Keratinocyte (primary cell): ENCODE measurements at regions not wholly inside any gene's neighbourhood (a gene's known extent, or its start where the extent isn't known, plus 50 kb on each side); places are given as distances from the start of the nearest gene placed in this dataset.

ENCODE experiments used
- CTCF ChIP-seq, 3 experiments: IDR thresholded peaks in 1 of 3; conservative IDR thresholded peaks in 1 of 3; optimal IDR thresholded peaks in 1 of 3; 2 replicates in 2 of 3; 3 replicates in 1 of 3; pipeline versions ENCODE3 to v1.5.1; 2011; ENCODE audit warnings: low read length in 3 of 3, mild to moderate bottlenecking in 3 of 3, moderate library complexity in 2 of 3, control low read depth in 1 of 3, inconsistent platforms in 1 of 3; ENCODE audit not compliant: insufficient read depth in 2 of 3; ENCODE audit errors: extremely low read depth in 1 of 3
- EZH2 ChIP-seq: IDR thresholded peaks from one replicate; pipeline ENCODE4 v1.6.1; 2012; ENCODE audit warnings: inconsistent platforms, mild to moderate bottlenecking, low read length, moderate library complexity

DNA sequence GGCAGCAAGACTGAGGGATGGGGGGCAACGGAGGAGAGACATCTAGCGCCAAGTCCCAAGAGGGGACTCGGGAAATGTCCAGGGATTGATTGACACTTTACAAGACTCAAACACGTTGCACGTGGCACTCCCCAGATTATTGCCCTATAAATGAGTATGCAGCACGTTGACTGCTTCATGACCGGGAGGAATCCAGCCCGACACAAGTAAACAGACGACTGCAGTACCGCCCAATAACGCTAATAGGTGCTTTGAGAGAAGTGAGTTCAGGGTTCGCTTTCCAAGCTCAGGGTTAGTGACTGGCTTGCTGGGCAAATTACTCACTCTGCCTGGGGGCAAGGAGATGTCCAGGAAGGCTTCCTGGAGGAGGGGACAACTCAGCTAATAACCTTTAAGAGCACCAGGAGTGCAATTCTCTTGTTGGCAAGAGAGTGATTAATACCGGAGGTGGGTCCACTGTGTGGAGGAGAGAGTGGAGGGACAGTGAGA, 73.3 kb upstream of the MYL10 start:
- no peak for TF ChIP-seq EZH2
- TF ChIP-seq CTCF (optimal IDR thresholded peaks at IDR 0.05 in 1 of 3, IDR thresholded peaks at IDR 0.05 in 1 of 3, conservative IDR thresholded peaks at IDR 0.05 in 1 of 3; ENCODE audit: extremely low read depth in 1 of 3, insufficient read depth in 2 of 3, low read length in 3 of 3): peak in 1 of 3 experiments; percentile 27
